T-helper 17 cell (primary cell): ENCODE measurements at regions not wholly inside any gene's neighbourhood (a gene's known extent, or its start where the extent isn't known, plus 50 kb on each side); places are given as distances from the start of the nearest gene placed in this dataset.

Experiments used
- ATAC-seq: fragments of 150-1000 bp; cut with Tn5 transposase; 2 replicates; pipeline ENCODE4 v1.10.0; 2021; ENCODE audit warnings: mild to moderate bottlenecking, moderate library complexity
- DNase-seq, 3 donors: peaks; one replicate each; pipeline versions ENCODE4 v3.0.0 to v3.0.0-alpha.2; 2020 to 2021
- H3K9me3 ChIP-seq: one replicate; pipeline ENCODE4 v1.7.0; 2013; ENCODE audit warnings: low read length, mild to moderate bottlenecking; ENCODE audit not compliant: control insufficient read depth, poor library complexity, severe bottlenecking
- H3K27ac Mint-ChIP-seq: one replicate; pipeline ENCODE4 v1.8.0; 2022; ENCODE audit warnings: mild to moderate bottlenecking, moderate library complexity, mixed read lengths
- H3K27me3 Mint-ChIP-seq: one replicate; pipeline ENCODE4 v1.8.0; 2022; ENCODE audit warnings: mixed read lengths
- H3K36me3 Mint-ChIP-seq: one replicate; pipeline ENCODE4 v1.8.0; 2022; ENCODE audit warnings: low read depth, mixed read lengths
- H3K4me1 Mint-ChIP-seq: one replicate; pipeline ENCODE4 v1.8.0; 2022; ENCODE audit warnings: mild to moderate bottlenecking, mixed read lengths
- H3K4me3 Mint-ChIP-seq: one replicate; pipeline ENCODE4 v1.8.0; 2022; ENCODE audit warnings: mild to moderate bottlenecking, moderate library complexity, mixed read lengths

- H3K4me1 Mint-ChIP-seq = peaks cover 18% of the 10 kb centered on the region
- no peak overlapping the region for H3K27ac Mint-ChIP-seq
- H3K27me3 Mint-ChIP-seq = peaks cover 16% of the 10 kb centered on the region
- H3K36me3 Mint-ChIP-seq = no peaks in the 10 kb centered on the region
- DNase-seq = no peak
- no peak for ATAC-seq
- no peaks in the 10 kb centered on the region for H3K9me3 ChIP-seq
- no peak overlapping the region for H3K4me3 Mint-ChIP-seq
Measured at GRCh38 chr2:74766780-74767179, 67.1 kb upstream of the HK2 start.

GRCh38 chr2:74767618-74768017 is 66.3 kb upstream of the HK2 start:
- Mint-ChIP-seq H3K27ac (no peak overlapping the region), H3K36me3 (no peaks in the 10 kb centered on the region), H3K4me1 (peaks cover 18% of the 10 kb centered on the region), H3K4me3 (no peak overlapping the region), H3K27me3 (peaks cover 16% of the 10 kb centered on the region)
- no peaks in the 10 kb centered on the region for H3K9me3 ChIP-seq
- ATAC-seq = no peak
- no peak for DNase-seq

- ATAC-seq = no peak
- H3K4me1 Mint-ChIP-seq = peaks cover 18% of the 10 kb centered on the region
- no peaks in the 10 kb centered on the region for H3K36me3 Mint-ChIP-seq
- peaks cover 16% of the 10 kb centered on the region for H3K27me3 Mint-ChIP-seq
- H3K4me3 Mint-ChIP-seq = no peak overlapping the region
- H3K9me3 ChIP-seq = no peaks in the 10 kb centered on the region
- H3K27ac Mint-ChIP-seq = no peak overlapping the region
- no peak for DNase-seq
Measured at GRCh38 chr2:74768401-74768914, 65.5 kb upstream of the HK2 start.

GRCh38 chr2:74772046-74772445 is 61.9 kb upstream of the HK2 start:
- H3K9me3 ChIP-seq = no peaks in the 10 kb centered on the region
- ATAC-seq = no peak
- H3K4me3 Mint-ChIP-seq = no peak overlapping the region
- H3K27me3 Mint-ChIP-seq = peaks cover 16% of the 10 kb centered on the region
- H3K4me1 Mint-ChIP-seq = peaks cover 7% of the 10 kb centered on the region
- H3K27ac Mint-ChIP-seq = no peak overlapping the region
- no peak for DNase-seq
- H3K36me3 Mint-ChIP-seq = no peaks in the 10 kb centered on the region

- Mint-ChIP-seq H3K36me3 (no peaks in the 10 kb centered on the region), H3K4me1 (peaks cover 7% of the 10 kb centered on the region), H3K27ac (no peak overlapping the region), H3K4me3 (no peak overlapping the region), H3K27me3 (no peaks in the 10 kb centered on the region)
- no peak for ATAC-seq
- no peaks in the 10 kb centered on the region for H3K9me3 ChIP-seq
- DNase-seq = no peak
Measured at GRCh38 chr2:74777161-74777900, 56.6 kb upstream of the HK2 start.

GRCh38 chr2:74778381-74779264 is 55.3 kb upstream of the HK2 start:
- Mint-ChIP-seq H3K36me3 (peaks cover 2% of the 10 kb centered on the region), H3K4me3 (no peak overlapping the region), H3K27ac (no peak overlapping the region), H3K4me1 (peaks cover 7% of the 10 kb centered on the region), H3K27me3 (no peaks in the 10 kb centered on the region)
- DNase-seq (no peak), ATAC-seq (no peak)
- H3K9me3 ChIP-seq = no peaks in the 10 kb centered on the region

GRCh38 chr2:74779265-74779558 is 54.7 kb upstream of the HK2 start:
- H3K27me3 Mint-ChIP-seq = no peaks in the 10 kb centered on the region
- no peak for DNase-seq
- ATAC-seq = no peak
- peaks cover 2% of the 10 kb centered on the region for H3K36me3 Mint-ChIP-seq
- peaks cover 7% of the 10 kb centered on the region for H3K4me1 Mint-ChIP-seq
- no peak overlapping the region for H3K27ac Mint-ChIP-seq
- H3K9me3 ChIP-seq = no peaks in the 10 kb centered on the region
- H3K4me3 Mint-ChIP-seq = no peak overlapping the region

- H3K27me3 Mint-ChIP-seq = no peaks in the 10 kb centered on the region
- no peak overlapping the region for H3K4me3 Mint-ChIP-seq
Measured at GRCh38 chr2:74779587-74780135, 54.3 kb upstream of the HK2 start.

More at GRCh38 chr2:74779587-74780135, 54.3 kb upstream of the HK2 start:
- no peak for ATAC-seq
- no peak for DNase-seq
- peaks cover 7% of the 10 kb centered on the region for H3K4me1 Mint-ChIP-seq
- H3K36me3 Mint-ChIP-seq = peaks cover 2% of the 10 kb centered on the region
- no peaks in the 10 kb centered on the region for H3K9me3 ChIP-seq
- no peak overlapping the region for H3K27ac Mint-ChIP-seq
